GM12878 (cell line): ENCODE measurements at regions not wholly inside any gene's neighbourhood (a gene's known extent, or its start where the extent isn't known, plus 50 kb on each side); places are given as distances from the start of the nearest gene placed in this dataset.

ENCODE experiments used
- ATAC-seq: fragments of 200-7000 bp; cut with Tn5 transposase; 3 replicates; pipeline ENCODE4 v1.9.1; 2020; ENCODE audit warnings: mild to moderate bottlenecking, moderate library complexity
- BruUV-seq: library from RNA; stranded (reverse); fragments of 400-500 nt; replicated peaks from 2 replicates; lab custom pipeline; 2021; lab: Mats Ljungman, UMichigan
- CTCF ChIA-PET: fragments of 300-600 bp; sonication (Branson Sonifier 250); formaldehyde crosslinking; extraction: SDS; loops from one replicate; lab custom pipeline; 2021; ENCODE audit warnings: inconsistent platforms; lab: Yijun Ruan, JAX
- POLR2A ChIA-PET: fragments of 350-600 bp; formaldehyde crosslinking; extraction: SDS; loops from one replicate; lab custom pipeline; 2021; ENCODE audit warnings: inconsistent platforms; lab: Charles Lee
- RAD21 ChIA-PET: fragments of 300-600 bp; sonication (Branson Sonifier 250); formaldehyde crosslinking; loops from one replicate; lab custom pipeline; 2023; ENCODE audit warnings: antibody characterized with exemption; ENCODE audit not compliant: unreplicated experiment; lab: Charles Lee
- SMC1A ChIA-PET: fragments of 300-600 bp; sonication (Branson Sonifier 250); formaldehyde crosslinking; loops from one replicate; lab custom pipeline; 2023; ENCODE audit not compliant: unreplicated experiment, uncharacterized antibody; lab: Charles Lee
- DNase-seq: peaks from one replicate; pipeline ENCODE4 v3.0.0-alpha.2; 2011; ENCODE audit warnings: low read depth, low spot score
- FAIRE-seq: peaks from 3 replicates; lab custom pipeline; 2011; peaks lifted over from hg19 to GRCh38; lab: Jason Lieb, UNC
- H2AFZ ChIP-seq: 2 replicates; pipeline ENCODE4 v1.6.0; 2011; ENCODE audit warnings: low read depth, low read length, control low read depth; ENCODE audit not compliant: control insufficient read depth
- H3K27ac ChIP-seq: 2 replicates; pipeline ENCODE4 v1.5.1; 2011; ENCODE audit warnings: control low read depth; ENCODE audit not compliant: control insufficient read depth, insufficient read depth
- H3K27me3 ChIP-seq, 2 experiments: replicated peaks in 1 of 2; 2 replicates each; pipeline versions ENCODE4 v1.6.0 to v1.6.1; 2011; ENCODE audit warnings: low read length in 1 of 2; ENCODE audit not compliant: control insufficient read depth in 2 of 2, insufficient read depth in 2 of 2
- H3K36me3 ChIP-seq, 2 experiments: 2 replicates each; pipeline ENCODE4 v1.5.1; 2011; ENCODE audit warnings: low read length in 1 of 2; ENCODE audit not compliant: control insufficient read depth in 2 of 2, insufficient read depth in 2 of 2
- H3K4me1 ChIP-seq: 2 replicates; pipeline ENCODE4 v1.6.1; 2011; ENCODE audit warnings: mild to moderate bottlenecking, low read length, moderate library complexity, mixed read lengths; ENCODE audit not compliant: control insufficient read depth, insufficient read depth
- H3K4me2 ChIP-seq: 2 replicates; pipeline ENCODE4 v1.6.0; 2011; ENCODE audit warnings: control low read depth; ENCODE audit not compliant: control insufficient read depth, insufficient read depth
- H3K4me3 ChIP-seq: fragments of 200-600 bp; sonication (generic); 2 replicates; pipeline ENCODE4 v1.5.1; 2016
- H3K79me2 ChIP-seq: 2 replicates; pipeline ENCODE4 v1.6.0; 2011; ENCODE audit warnings: low read length; ENCODE audit not compliant: control insufficient read depth, insufficient read depth
- H3K9ac ChIP-seq: 2 replicates; pipeline ENCODE4 v1.8.0; 2011; ENCODE audit warnings: low read length, control low read depth, mixed read lengths; ENCODE audit not compliant: control insufficient read depth, insufficient read depth
- H3K9me3 ChIP-seq: replicated peaks from 3 replicates; pipeline ENCODE4 v1.5.1; 2011; ENCODE audit warnings: mild to moderate bottlenecking, low read length; ENCODE audit not compliant: control insufficient read depth, insufficient read depth
- H4K20me1 ChIP-seq: 2 replicates; pipeline ENCODE4 v1.6.0; 2011; ENCODE audit not compliant: control insufficient read depth, insufficient read depth
- BCL11A ChIP-seq: IDR thresholded peaks from 2 replicates; pipeline ENCODE4 v1.6.1; 2011; ENCODE audit warnings: low read depth, low read length
- ELK1 ChIP-seq: IDR thresholded peaks from 2 replicates; pipeline ENCODE4 v1.6.1; 2012; ENCODE audit warnings: low read depth, low read length, improper control_type of control experiment
- HDGF ChIP-seq: fragments of 450-650 bp; IDR thresholded peaks from 2 replicates; pipeline ENCODE4 v1.6.1; 2016; ENCODE audit warnings: antibody characterized with exemption
- NFYA ChIP-seq: IDR thresholded peaks from 2 replicates; pipeline ENCODE4 v1.6.1; 2011; ENCODE audit warnings: low read depth, mild to moderate bottlenecking, low read length, improper control_type of control experiment, borderline replicate concordance
- NR2C2 ChIP-seq: IDR thresholded peaks from 2 replicates; pipeline ENCODE4 v1.6.1; 2011; ENCODE audit warnings: borderline replicate concordance, low read depth; ENCODE audit not compliant: control insufficient read depth, insufficient read length
- POLR2AphosphoS2 ChIP-seq: IDR thresholded peaks from 2 replicates; pipeline ENCODE4 v1.6.1; 2011; ENCODE audit warnings: low read depth, mild to moderate bottlenecking, low read length, improper control_type of control experiment, moderate library complexity
- RB1 ChIP-seq: fragments of 450-650 bp; formaldehyde crosslinking; IDR thresholded peaks from 2 replicates; pipeline ENCODE4 v1.6.1; 2017; ENCODE audit warnings: mild to moderate bottlenecking, borderline replicate concordance
- REST ChIP-seq: IDR thresholded peaks from 2 replicates; pipeline ENCODE4 v1.6.1; 2012; ENCODE audit warnings: mild to moderate bottlenecking, low read depth, low read length
- SIN3A ChIP-seq: IDR thresholded peaks from 2 replicates; pipeline ENCODE4 v1.6.1; 2012; ENCODE audit warnings: low read depth, low read length, improper control_type of control experiment
- SMC3 ChIP-seq: IDR thresholded peaks from 2 replicates; pipeline ENCODE4 v1.6.1; 2011; ENCODE audit warnings: low read length, improper control_type of control experiment, borderline replicate concordance
- SREBF1 ChIP-seq: IDR thresholded peaks from 2 replicates; pipeline ENCODE4 v1.6.1; 2012; ENCODE audit warnings: mild to moderate bottlenecking, low read length
- TARDBP ChIP-seq: IDR thresholded peaks from 2 replicates; pipeline ENCODE4 v1.6.1; 2016; ENCODE audit warnings: borderline replicate concordance
- WGBS: methylation state at CpG from one replicate; pipeline ENCODE4 v1.1.6; 2016; ENCODE audit warnings: low lambda C conversion rate; ENCODE audit not compliant: insufficient replicate concordance, insufficient coverage; ENCODE audit errors: missing lambda C conversion rate; 5-methylcytosine and 5-hydroxymethylcytosine counted together
- in situ Hi-C: fragments of 300-500 bp; cut with MboI; formaldehyde crosslinking; loops from 9 replicates; pipeline ENCODE4 v1.14.3; 2018; ENCODE audit warnings: mixed read lengths
- intact Hi-C: fragments of 100-400 bp; cut with micrococcal nuclease; formaldehyde crosslinking; loops from one replicate; pipeline ENCODE4 v1.14.2; 2022; ENCODE audit not compliant: unreplicated experiment

DNA sequence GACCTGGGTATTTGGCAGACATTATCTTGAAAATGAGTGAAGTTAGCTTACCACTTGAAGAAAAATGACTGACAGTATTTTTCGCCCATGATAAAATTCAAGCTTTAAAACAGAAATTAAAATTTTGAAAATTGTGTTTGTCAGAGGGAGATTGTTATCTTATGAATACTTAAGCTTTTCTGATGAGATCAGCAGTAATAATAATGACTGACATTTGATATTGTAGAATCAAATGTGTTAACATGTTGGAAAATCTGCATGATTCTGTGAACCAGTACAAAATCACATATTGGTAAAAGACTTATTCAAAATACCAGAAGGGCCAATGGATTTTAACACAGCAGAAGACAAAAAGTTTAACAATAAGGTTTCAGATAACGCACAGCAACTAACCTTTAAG, 94.0 kb downstream of the MSX2 start (continued):
- no peak for TF ChIP-seq REST
- TF ChIP-seq ELK1 = no peak
- no peak for TF ChIP-seq POLR2AphosphoS2
- TF ChIP-seq NFYA = no peak
- no peak for TF ChIP-seq NR2C2
- TF ChIP-seq, all 136 proteins: peak for 0

DNA sequence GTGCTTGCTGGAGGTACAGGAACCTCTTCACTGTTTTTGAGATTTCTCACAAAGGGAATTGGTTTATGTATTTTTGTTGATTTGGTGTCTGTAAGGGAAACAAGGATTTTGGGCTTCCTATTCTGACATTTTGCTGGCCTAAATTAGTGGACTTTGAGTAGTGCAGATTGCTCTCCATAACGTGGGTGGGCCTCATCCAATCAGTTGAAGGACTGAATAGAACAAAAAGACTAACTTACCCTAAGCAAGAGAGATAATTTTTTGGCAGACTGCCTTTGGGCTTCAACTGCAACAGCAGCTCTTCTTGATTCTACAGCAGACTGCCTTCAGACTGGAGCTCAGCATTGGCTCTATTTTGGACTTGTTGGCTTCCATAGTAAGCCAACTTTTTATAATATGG, 93.2 kb downstream of the MSX2 start:
- ATAC-seq = no peak
- Histone ChIP-seq H2AFZ (no peak overlapping the region), H3K4me3 (no peak overlapping the region), H3K27me3 (no peaks in the 10 kb centered on the region), H3K9me3 (no peaks in the 10 kb centered on the region), H3K4me2 (no peak overlapping the region), H4K20me1 (no peaks in the 10 kb centered on the region), H3K4me1 (no peaks in the 10 kb centered on the region), H3K27ac (no peak overlapping the region), H3K79me2 (no peaks in the 10 kb centered on the region), H3K9ac (no peak overlapping the region), H3K36me3 (no peaks in the 10 kb centered on the region)
- 0% methylated on average over 1 of the region's 1 CpG for WGBS
- intact Hi-C loops = no loop called here
- RAD21 ChIA-PET = no interaction called here
- POLR2A ChIA-PET = no interaction called here
- CTCF ChIA-PET = no interaction called here
- no peak for FAIRE-seq
- no peak for DNase-seq
- no TSS peak for BruUV-seq
- SMC1A ChIA-PET = interaction anchor here (0.5 kb wide), 1 partner anchor 516 kb away, joined by 3 read pairs; no protein-coding TSS in a partner anchor
- no peak for TF ChIP-seq HDGF
- TF ChIP-seq NR2C2 = no peak
- no peak for TF ChIP-seq SMC3
- no peak for TF ChIP-seq TARDBP
- TF ChIP-seq SIN3A = no peak
- no peak for TF ChIP-seq RB1
- TF ChIP-seq BCL11A = no peak
- no peak for TF ChIP-seq SREBF1
- in situ Hi-C loops = no loop called here
